ENCODE measurements at regions not wholly inside any gene's neighbourhood (a gene's known extent, or its start where the extent isn't known, plus 50 kb on each side); places are given as distances from the start of the nearest gene placed in this dataset.
"Not testable (repeated sequence)": the region's sequence is repeated elsewhere in the genome, so short reads cannot be mapped to it uniquely, and the experiment has no call there.

- DNase-seq (ENCODE audit: low spot score); in situ Hi-C loops (cut with HindIII; ENCODE audit: low sequenced_read_pairs): not testable (repeated sequence)
Measured at GRCh38 chr11:67880594-67881196, 123.2 kb downstream of the UNC93B1 start.

GRCh38 chr11:67878666-67879065 lies 125.2 kb downstream of the UNC93B1 start:
- DNase-seq (ENCODE audit: low spot score); in situ Hi-C loops (cut with HindIII; ENCODE audit: low sequenced_read_pairs): not testable (repeated sequence)

GRCh38 chr11:67877316-67877715 lies 126.6 kb downstream of the UNC93B1 start:
- in situ Hi-C loops (cut with HindIII; ENCODE audit: low sequenced_read_pairs): not testable (repeated sequence)

GRCh38 chr11:67873223-67873622 lies 130.7 kb downstream of the UNC93B1 start:
- in situ Hi-C loops (cut with HindIII; ENCODE audit: low sequenced_read_pairs); DNase-seq (ENCODE audit: low spot score): not testable (repeated sequence)

More at GRCh38 chr11:67877316-67877715, 126.6 kb downstream of the UNC93B1 start:
- DNase-seq (ENCODE audit: low spot score): not testable (repeated sequence)

DNA sequence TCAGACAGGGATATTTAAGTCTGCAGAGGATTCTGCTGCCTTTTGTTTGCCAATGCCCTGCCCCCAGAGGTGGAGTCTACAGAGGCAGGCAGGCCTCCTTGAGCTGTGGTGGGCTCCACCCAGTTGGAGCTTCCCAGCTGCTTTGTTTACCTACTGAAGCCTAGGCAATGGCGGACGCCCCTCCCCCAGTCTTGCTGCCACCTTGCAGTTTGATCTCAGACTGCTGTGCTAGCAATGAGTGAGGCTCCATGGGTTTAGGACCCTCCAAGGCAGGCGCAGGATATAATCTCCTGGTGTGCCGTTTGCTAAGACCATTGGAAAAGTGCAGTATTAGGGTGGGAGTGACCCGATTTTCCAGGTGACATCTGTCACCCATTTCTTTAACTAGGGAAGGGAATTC lies 132.7 kb downstream of the UNC93B1 start:
- DNase-seq (ENCODE audit: low spot score); in situ Hi-C loops (cut with HindIII; ENCODE audit: low sequenced_read_pairs): not testable (repeated sequence)

DNA sequence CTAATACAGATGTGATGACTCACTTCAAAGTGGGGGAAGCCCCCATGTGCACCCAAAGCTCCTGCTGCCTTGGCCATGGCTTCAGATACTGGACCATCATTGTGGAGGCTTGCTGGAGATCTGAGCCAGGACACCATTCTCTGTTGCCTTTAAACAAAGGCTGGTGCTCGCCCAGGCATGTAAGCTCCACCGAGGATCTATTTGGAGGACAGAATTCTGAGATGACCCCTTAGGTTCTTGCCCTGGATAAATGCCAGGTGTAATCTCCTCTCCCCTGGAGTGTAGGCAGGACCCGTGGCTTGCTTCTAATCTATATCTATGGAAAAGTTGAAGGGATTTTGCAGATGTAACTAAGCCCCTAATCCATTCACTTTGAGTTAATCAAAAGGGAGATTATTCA lies 141.0 kb downstream of the UNC93B1 start:
- in situ Hi-C loops (cut with HindIII; ENCODE audit: low sequenced_read_pairs); DNase-seq (ENCODE audit: low spot score): not testable (repeated sequence)

DNA sequence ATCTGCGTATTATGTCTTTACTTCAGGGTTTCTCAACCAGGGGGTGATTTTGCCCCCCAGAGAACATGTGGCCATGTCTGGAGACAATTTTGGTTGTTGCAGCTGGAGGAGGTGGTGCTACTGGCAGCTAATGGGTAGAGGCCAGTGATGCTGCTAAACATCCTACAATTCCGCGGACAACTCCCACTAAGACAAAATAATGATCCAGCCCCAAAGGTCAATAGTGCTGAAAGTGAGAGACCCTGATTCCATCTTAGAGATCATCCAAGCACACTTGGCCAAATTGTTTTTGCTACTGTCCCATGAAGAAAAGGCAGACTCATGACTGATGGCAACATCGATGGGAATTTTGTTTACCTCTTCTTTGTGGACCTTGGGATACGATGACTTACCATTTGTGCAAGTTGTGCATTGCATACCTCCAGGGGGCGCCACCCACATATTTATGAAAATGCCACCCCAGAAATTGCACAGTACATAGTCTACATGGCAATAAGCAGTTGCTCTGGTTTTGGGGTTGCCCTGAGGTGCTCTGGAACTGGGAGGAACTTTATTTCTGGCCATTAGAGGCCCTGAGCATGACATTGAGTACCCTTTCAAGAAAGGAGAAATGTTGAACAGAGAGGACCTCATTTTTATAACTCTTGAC lies 144.3 kb downstream of the UNC93B1 start:
- in situ Hi-C loops (cut with HindIII; ENCODE audit: low sequenced_read_pairs): not testable (repeated sequence)

DNA sequence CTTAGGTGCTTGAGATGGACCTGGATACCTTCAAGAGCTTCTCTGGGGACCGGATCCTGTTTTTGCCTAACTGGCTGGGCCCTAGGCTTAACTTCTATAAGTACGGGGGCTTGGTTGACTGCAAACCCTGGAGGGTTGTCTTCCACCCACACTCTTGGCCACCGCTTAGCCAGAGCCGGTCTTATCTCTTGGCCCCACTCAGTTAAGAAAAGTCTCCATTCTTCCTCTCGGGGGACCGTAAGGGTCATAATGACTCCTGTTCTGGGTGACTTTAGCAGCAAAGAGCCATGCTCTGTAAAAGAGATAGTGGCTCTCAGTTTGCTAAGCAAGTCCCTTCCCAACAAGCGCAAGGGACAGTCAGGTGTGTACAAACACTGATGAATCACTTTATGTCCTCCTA lies 153.2 kb downstream of the UNC93B1 start:
- in situ Hi-C loops (cut with HindIII; ENCODE audit: low sequenced_read_pairs): not testable (repeated sequence)

More for the DNA sequence above, 144.3 kb downstream of the UNC93B1 start:
- not testable (repeated sequence) for DNase-seq (ENCODE audit: low spot score)

GRCh38 chr11:67849766-67850165 lies 154.1 kb downstream of the UNC93B1 start:
- in situ Hi-C loops (cut with HindIII; ENCODE audit: low sequenced_read_pairs); DNase-seq (ENCODE audit: low spot score): not testable (repeated sequence)

More for the DNA sequence above, 153.2 kb downstream of the UNC93B1 start:
- DNase-seq (ENCODE audit: low spot score): not testable (repeated sequence)

GRCh38 chr11:67847896-67848875 lies 155.7 kb downstream of the UNC93B1 start:
- not testable (repeated sequence) for DNase-seq (ENCODE audit: low spot score)

GRCh38 chr11:67846303-67846702 lies 157.6 kb downstream of the UNC93B1 start:
- in situ Hi-C loops (cut with HindIII; ENCODE audit: low sequenced_read_pairs); DNase-seq (ENCODE audit: low spot score): not testable (repeated sequence)

More at GRCh38 chr11:67847896-67848875, 155.7 kb downstream of the UNC93B1 start:
- in situ Hi-C loops (cut with HindIII; ENCODE audit: low sequenced_read_pairs): not testable (repeated sequence)

GRCh38 chr11:67845296-67845695 lies 158.6 kb downstream of the UNC93B1 start:
- DNase-seq (ENCODE audit: low spot score); in situ Hi-C loops (cut with HindIII; ENCODE audit: low sequenced_read_pairs): not testable (repeated sequence)

GRCh38 chr11:67840599-67840998 lies 163.3 kb downstream of the UNC93B1 start:
- DNase-seq (ENCODE audit: low spot score); in situ Hi-C loops (cut with HindIII; ENCODE audit: low sequenced_read_pairs): not testable (repeated sequence)

GRCh38 chr11:67830152-67830551 lies 155.7 kb upstream of the ALDH3B2 start:
- DNase-seq (ENCODE audit: low spot score); in situ Hi-C loops (cut with HindIII; ENCODE audit: low sequenced_read_pairs): not testable (repeated sequence)

DNA sequence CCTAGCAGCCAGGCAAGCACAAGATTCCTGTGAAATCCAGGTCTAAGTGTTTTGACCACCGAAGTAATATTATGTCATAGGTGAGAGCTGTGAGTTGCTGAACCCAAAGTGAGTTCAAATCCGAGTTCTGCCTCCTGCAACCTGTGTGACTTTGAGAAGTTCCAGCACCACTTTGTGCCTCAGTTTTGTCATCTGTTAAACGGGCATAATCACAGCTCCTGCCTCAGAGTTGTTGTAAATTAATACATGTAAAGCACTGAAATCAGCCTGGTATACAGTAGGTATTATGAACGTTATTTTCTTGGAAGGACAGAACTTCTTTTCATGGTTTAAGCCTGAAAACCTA lies 152.5 kb upstream of the ALDH3B2 start:
- in situ Hi-C loops (cut with HindIII; ENCODE audit: low sequenced_read_pairs); DNase-seq (ENCODE audit: low spot score): not testable (repeated sequence)

- in situ Hi-C loops (cut with HindIII; ENCODE audit: low sequenced_read_pairs): not testable (repeated sequence)
- peak; percentile 24 for DNase-seq (ENCODE audit: low spot score)
Measured at GRCh38 chr11:67826028-67826950, 151.9 kb upstream of the ALDH3B2 start.

DNA sequence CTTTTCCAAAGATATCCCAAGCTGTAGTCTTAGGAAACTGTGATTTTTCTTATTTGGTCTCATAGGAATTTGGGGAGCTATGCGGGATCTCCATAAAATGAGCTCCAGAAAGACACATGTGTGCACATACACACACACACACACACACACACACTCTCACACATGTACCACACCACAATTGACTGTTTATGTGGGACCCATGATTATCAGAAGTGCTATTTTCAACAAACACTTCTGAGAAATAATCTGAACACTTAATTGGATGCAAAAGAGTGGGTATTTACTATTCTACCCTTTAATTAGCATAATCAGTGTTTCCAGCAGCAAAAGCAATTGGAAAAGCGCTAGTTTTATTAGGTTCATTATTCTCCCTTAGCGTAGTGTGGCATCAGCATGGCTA lies 150.4 kb upstream of the ALDH3B2 start:
- in situ Hi-C loops (cut with HindIII; ENCODE audit: low sequenced_read_pairs); DNase-seq (ENCODE audit: low spot score): not testable (repeated sequence)

DNA sequence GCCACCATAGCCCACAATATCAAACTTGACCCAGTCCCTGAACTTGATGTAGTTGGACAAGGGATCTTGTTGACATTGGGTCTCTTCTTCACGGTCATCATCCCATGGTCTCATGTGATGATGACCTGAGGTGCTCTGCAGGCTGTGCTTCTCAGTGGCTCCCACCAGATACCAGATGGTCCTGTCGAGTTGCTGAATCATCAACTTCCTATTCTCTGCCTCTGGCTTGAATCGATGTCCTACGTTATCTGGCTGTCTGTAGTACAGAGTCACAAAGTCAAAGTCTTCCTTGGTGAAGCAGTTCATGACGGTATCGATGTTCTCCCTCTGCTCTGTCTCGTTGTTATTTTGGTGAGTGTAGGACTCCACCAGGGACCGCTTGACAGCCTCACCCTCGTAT lies 145.7 kb upstream of the ALDH3B2 start:
- DNase-seq (ENCODE audit: low spot score): no peak
- in situ Hi-C loops (cut with HindIII; ENCODE audit: low sequenced_read_pairs): no loop called here

Data from G401 (cell line).